ENCODE measurements at regions not wholly inside any gene's neighbourhood (a gene's known extent, or its start where the extent isn't known, plus 50 kb on each side); places are given as distances from the start of the nearest gene placed in this dataset.
"Not testable (repeated sequence)": the region's sequence is repeated elsewhere in the genome, so short reads cannot be mapped to it uniquely, and the experiment has no call there.

DNA sequence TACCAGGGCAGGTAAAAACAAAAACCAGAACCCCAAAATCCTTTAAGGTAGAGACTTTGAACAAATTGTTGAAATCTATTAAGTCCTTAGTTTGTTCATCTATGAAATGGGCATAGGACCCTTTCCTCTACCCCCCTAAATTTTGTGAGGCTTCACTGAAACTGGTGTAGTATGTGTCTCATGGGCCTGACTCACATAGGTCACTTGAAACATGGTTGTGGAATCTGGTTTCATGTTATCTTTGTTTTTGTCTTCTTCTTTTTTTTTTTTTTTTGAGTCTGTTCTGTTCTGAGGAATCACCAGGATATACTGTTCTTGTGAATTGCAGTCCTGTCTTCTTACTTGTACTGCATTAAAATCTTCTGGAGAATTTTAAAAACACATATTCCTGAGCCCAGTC lies 202.2 kb downstream of the KTN1 start:
- DNase-seq (ENCODE audit: low read depth), result peak; percentile 7
- TF ChIP-seq, protein P1, sequence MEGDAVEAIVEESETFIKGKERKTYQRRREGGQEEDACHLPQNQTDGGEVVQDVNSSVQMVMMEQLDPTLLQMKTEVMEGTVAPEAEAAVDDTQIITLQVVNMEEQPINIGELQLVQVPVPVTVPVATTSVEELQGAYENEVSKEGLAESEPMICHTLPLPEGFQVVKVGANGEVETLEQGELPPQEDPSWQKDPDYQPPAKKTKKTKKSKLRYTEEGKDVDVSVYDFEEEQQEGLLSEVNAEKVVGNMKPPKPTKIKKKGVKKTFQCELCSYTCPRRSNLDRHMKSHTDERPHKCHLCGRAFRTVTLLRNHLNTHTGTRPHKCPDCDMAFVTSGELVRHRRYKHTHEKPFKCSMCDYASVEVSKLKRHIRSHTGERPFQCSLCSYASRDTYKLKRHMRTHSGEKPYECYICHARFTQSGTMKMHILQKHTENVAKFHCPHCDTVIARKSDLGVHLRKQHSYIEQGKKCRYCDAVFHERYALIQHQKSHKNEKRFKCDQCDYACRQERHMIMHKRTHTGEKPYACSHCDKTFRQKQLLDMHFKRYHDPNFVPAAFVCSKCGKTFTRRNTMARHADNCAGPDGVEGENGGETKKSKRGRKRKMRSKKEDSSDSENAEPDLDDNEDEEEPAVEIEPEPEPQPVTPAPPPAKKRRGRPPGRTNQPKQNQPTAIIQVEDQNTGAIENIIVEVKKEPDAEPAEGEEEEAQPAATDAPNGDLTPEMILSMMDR (conservative IDR thresholded peaks at IDR 0.05; ENCODE audit: control insufficient read depth, insufficient read depth, low read depth, low read length), result no peak
- no peak overlapping the region for H3K4me3 ChIP-seq (ENCODE audit: control insufficient read depth, low read depth, low read length)

DNA sequence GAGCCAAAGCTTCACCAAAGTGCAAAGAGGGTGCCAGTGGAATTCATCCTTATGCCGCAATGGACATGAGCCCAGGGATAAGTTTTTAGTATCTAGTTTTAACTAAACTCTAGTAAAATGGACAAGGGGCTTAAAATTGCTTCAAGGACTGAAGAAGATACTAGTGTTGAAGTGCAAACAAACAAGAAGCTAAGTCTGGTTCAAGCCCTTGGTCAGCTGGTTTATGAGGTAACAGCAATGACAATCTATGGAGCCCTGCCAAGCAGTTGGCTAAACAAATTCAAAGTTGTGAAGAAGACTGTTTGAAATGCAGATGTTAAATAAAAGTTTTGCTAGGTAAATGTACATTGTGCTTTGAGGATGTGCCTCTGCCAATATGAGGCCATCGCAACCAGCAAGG lies 209.4 kb downstream of the KTN1 start:
- peak; percentile 33 for DNase-seq (ENCODE audit: low read depth)
- H3K4me3 ChIP-seq (ENCODE audit: control insufficient read depth, low read depth, low read length), result no peak overlapping the region

DNA sequence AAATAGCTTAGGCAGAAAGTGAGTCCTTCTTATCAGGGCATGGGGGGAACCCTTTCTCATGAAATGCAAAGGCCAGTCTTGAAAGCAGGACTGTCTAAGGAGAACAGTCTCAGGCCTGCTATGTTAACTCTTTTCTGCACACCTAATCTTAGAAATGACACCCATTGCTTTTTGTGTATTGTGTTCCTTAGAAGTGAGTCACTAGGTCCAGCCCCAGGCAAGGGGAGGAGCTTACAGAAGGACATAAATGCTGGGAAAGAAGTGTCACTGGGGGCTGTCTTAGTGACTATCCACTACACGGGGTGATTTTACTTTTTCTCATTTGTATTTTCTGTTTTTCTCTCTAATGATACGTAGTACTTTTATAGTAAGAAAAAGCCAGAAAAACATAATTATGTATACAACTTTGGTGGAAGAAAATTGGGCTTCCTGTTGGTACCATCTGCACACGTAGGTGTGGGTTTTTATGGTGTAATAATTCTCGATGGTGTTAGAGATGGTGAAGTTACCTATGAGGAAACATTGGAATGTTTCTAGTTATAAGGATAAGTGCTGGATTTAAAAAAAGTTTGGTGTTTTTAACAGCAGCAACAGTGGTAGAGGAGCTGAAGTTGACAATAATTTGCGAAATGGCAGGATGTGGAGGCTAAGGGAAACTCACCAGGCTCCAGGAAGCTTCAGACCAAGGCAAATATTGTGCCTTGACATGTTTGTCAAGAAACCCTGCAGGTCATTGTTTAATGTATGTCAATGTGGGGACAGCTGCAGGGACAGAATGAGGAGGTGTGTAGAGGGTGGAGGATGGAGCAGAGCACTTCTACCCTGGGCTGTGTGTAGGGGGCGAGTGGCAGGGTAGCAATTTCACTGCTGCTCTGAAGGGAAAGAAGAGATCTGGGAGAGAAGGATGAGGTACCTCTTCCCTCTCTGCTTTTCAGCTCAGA lies 214.9 kb downstream of the KTN1 start:
- H3K4me3 ChIP-seq (ENCODE audit: control insufficient read depth, low read depth, low read length), result no peak overlapping the region

More for the DNA sequence above, 209.4 kb downstream of the KTN1 start:
- TF ChIP-seq, protein P1 (conservative IDR thresholded peaks at IDR 0.05; ENCODE audit: control insufficient read depth, insufficient read depth, low read depth, low read length), result no peak

DNA sequence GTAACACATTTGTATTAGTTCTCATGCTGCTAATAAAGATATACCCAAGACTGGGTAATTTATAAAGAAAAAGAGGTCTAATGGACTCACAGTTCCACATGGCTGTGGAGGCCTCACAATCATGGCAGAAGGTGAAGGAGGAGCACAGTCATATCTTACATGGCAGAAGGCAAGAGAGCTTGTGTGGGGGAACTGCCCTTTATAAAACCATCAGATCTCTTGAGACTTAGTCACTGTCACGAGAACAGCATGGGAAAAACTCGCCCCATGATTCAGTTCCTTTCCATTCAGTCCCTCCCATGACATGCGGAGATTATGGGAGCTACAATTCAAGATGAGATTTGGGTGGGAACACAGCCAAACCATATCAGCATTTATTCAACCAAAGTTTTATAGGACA lies 216.5 kb downstream of the KTN1 start:
- not testable (repeated sequence) for H3K4me3 ChIP-seq (ENCODE audit: control insufficient read depth, low read depth, low read length)
- DNase-seq (ENCODE audit: low read depth), result peak; percentile 35

More for the DNA sequence above, 214.9 kb downstream of the KTN1 start:
- TF ChIP-seq, protein P1 (conservative IDR thresholded peaks at IDR 0.05; ENCODE audit: control insufficient read depth, insufficient read depth, low read depth, low read length), result no peak
- peak; percentile 33 for DNase-seq (ENCODE audit: low read depth)

DNA sequence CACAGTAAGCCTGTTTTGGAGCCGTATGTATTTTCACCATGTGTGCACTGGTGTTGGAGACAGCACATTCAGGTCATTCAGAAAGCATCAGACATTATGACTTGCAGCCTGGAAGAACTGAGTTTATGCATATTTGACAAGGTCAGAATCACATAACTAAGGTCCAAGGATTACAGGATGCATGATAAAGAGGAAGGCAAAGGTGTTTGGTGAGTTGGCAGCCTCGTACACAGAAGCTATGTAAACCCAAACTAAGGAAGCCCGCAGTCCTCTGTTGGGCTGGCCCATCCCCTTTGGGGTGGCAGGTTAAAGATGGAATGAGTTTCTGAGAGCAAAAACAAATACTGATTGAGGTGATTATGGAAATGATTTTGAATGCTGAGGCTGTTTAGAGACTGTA lies 218.4 kb downstream of the KTN1 start:
- DNase-seq (ENCODE audit: low read depth), result no peak
- no peak overlapping the region for H3K4me3 ChIP-seq (ENCODE audit: control insufficient read depth, low read depth, low read length)
- TF ChIP-seq, protein P1 (conservative IDR thresholded peaks at IDR 0.05; ENCODE audit: control insufficient read depth, insufficient read depth, low read depth, low read length), result no peak

DNA sequence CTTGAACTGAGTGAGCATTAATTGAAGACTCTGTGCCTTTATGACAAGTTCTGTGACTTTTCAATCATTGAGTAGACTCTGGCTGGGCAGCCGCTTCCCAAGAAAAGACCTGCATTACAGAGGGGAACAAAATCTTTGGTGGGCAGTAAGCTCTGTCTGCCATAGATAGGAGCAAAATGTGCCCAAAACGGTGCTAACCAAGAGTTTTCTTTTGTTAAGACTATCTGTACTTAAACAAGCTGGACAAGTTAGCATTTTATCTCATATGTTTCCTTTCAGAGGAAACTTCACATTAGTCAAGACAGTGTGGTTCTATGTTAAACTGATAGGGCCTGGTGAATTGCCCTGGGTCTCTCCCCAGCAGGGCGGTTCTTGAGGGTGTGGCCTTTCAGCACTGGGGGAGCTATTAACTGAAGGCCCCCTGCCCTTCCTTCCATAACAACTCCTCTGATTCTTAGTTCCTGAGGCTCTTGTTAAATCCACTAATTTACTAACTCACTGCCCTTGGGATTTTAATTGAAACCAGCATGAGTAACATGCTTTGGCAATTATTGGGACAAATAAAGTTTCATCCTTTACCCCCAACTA lies 219.6 kb downstream of the KTN1 start:
- H3K4me3 ChIP-seq (ENCODE audit: control insufficient read depth, low read depth, low read length), result no peak overlapping the region
- TF ChIP-seq, protein P1 (conservative IDR thresholded peaks at IDR 0.05; ENCODE audit: control insufficient read depth, insufficient read depth, low read depth, low read length), result no peak
- DNase-seq (ENCODE audit: low read depth), result no peak

DNA sequence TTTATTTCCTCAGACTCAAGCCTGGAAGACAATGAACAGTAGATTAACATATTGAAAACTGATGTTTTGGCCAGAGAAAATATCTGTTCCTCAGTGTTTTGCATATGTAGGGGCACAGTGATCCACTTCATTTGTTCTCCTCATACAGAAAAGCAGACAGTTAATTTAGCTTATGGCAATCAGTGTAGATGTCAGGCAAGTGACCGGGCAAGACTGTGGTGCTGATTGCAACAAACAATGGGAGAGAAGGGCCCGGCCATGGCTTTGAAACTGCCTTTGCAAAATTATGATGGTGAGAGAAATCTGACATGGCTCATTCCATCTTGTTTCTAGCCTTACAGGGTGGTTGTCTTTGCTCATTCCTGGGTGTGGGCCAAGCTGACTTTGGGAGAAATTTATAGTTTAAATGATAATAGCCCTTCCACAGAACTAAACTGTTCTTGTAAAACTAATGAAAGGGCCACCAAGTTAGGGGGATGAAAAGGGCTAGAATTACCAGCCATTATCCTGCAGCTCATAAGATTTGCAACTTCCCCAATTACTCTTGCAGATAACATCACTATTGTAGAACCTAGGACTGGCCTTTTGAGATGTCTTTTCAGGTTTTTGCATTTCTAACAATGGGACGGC lies 220.3 kb downstream of the KTN1 start:
- no peak for DNase-seq (ENCODE audit: low read depth)
- H3K4me3 ChIP-seq (ENCODE audit: control insufficient read depth, low read depth, low read length), result no peak overlapping the region
- TF ChIP-seq, protein P1 (conservative IDR thresholded peaks at IDR 0.05; ENCODE audit: control insufficient read depth, insufficient read depth, low read depth, low read length), result no peak

Data from fibroblast of mammary gland (primary cell).